Sigmoid colon (tissue), 6 donors: ENCODE measurements at regions not wholly inside any gene's neighbourhood (a gene's known extent, or its start where the extent isn't known, plus 50 kb on each side); places are given as distances from the start of the nearest gene placed in this dataset.

Experiments
- DNase-seq: peaks from one replicate; pipeline ENCODE4 v3.0.0-alpha.2; 2019
- H3K27ac ChIP-seq, 4 donors: fragments of 200-600 bp; sonication (generic); one replicate each; pipeline ENCODE4 v1.5.1; 2016 to 2019; ENCODE audit warnings: mild to moderate bottlenecking in 1 of 4
- H3K27me3 ChIP-seq, 3 donors: fragments of 200-600 bp; sonication (generic); one replicate each; pipeline ENCODE4 v1.5.1; 2019; ENCODE audit warnings: mild to moderate bottlenecking in 1 of 3
- H3K36me3 ChIP-seq, 4 donors: fragments of 200-600 bp; sonication (generic); one replicate each; pipeline ENCODE4 v1.5.1; 2016 to 2019
- H3K4me1 ChIP-seq, 4 donors: fragments of 200-600 bp; sonication (generic); one replicate each; pipeline ENCODE4 v1.5.1; 2017 to 2019
- H3K4me3 ChIP-seq, 4 donors: fragments of 200-600 bp; sonication (generic); one replicate each; pipeline ENCODE4 v1.5.1; 2017 to 2019; ENCODE audit warnings: mild to moderate bottlenecking in 2 of 4, moderate library complexity in 1 of 4
- H3K9me3 ChIP-seq, 4 donors: fragments of 200-600 bp in 3 of 4; sonication (generic) in 3 of 4; one replicate each; pipeline versions ENCODE4 v1.5.1 to v1.6.1; 2013 to 2019
- EP300 ChIP-seq, 4 donors: sonication (generic); formaldehyde crosslinking; IDR thresholded peaks; one replicate each; pipeline ENCODE4 v1.6.1; 2017; ENCODE audit warnings: antibody characterized with exemption in 4 of 4
- POLR2A ChIP-seq, 2 donors: fragments of 450-650 bp; IDR thresholded peaks; one replicate each; pipeline ENCODE4 v1.6.1; 2016; ENCODE audit warnings: antibody characterized with exemption in 2 of 2, mild to moderate bottlenecking in 2 of 2, moderate library complexity in 2 of 2
- POLR2AphosphoS5 ChIP-seq, 4 donors: sonication (generic); formaldehyde crosslinking; IDR thresholded peaks; one replicate each; pipeline ENCODE4 v1.6.1; 2017; ENCODE audit warnings: antibody characterized with exemption in 4 of 4
- WGBS, 2 donors: extraction: QIAGEN DNeasy Blood & Tissue Kit; methylation state at CpG; one replicate each; pipeline ENCODE4 v1.1.7; 2013; 5-methylcytosine and 5-hydroxymethylcytosine counted together
- intact Hi-C: fragments of 100-400 bp; cut with DNase I; formaldehyde crosslinking; loops from one replicate; pipeline ENCODE4 v1.15.1; 2023
- TF ChIP-seq, protein P1 (sequence below), 4 experiments: fragments of 450-650 bp in 3 of 4; fragments of 200-600 bp in 1 of 4; IDR thresholded peaks; one replicate each; pipeline ENCODE4 v1.5.1; 2016 to 2019; ENCODE audit warnings: antibody characterized with exemption in 4 of 4, mild to moderate bottlenecking in 3 of 4, moderate library complexity in 2 of 4
- donor health status: healthy with polysubstance abuse.
- donor health status: healthy.

DNA sequence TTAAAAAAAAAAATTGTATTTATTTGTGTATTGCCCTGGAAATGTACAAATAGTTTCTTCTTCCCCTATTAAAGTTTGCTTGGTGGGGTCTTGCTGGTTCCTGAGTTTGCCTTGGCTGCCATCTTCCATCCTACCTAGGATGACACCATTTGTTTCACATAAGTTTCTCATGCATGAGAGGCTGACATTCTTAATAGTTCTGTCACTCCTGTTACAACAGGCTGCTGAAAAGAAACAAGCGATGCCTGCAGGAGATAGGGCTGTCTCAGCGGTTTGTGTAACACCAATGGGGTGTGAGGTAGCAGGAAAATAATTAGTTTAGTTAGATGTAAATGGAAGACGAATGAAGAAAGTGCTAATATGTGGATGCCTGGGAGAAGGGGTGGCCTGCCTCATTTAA is 1000.9 kb upstream of the RBFOX1 start:
- intact Hi-C loops: no loop called here
- Histone ChIP-seq H3K27ac (no peak overlapping the region), H3K27me3 (no peaks in the 10 kb centered on the region), H3K4me3 (no peak overlapping the region), H3K9me3 (no peaks in the 10 kb centered on the region), H3K4me1 (no peaks in the 10 kb centered on the region), H3K36me3 (no peaks in the 10 kb centered on the region)
- 47 to 86% methylated on average over 3 of the region's 3 CpGs for WGBS, 2 donors
- no peak for DNase-seq
- TF ChIP-seq EP300 (IDR thresholded peaks at IDR 0.05): no peak
- TF ChIP-seq, protein P1, sequence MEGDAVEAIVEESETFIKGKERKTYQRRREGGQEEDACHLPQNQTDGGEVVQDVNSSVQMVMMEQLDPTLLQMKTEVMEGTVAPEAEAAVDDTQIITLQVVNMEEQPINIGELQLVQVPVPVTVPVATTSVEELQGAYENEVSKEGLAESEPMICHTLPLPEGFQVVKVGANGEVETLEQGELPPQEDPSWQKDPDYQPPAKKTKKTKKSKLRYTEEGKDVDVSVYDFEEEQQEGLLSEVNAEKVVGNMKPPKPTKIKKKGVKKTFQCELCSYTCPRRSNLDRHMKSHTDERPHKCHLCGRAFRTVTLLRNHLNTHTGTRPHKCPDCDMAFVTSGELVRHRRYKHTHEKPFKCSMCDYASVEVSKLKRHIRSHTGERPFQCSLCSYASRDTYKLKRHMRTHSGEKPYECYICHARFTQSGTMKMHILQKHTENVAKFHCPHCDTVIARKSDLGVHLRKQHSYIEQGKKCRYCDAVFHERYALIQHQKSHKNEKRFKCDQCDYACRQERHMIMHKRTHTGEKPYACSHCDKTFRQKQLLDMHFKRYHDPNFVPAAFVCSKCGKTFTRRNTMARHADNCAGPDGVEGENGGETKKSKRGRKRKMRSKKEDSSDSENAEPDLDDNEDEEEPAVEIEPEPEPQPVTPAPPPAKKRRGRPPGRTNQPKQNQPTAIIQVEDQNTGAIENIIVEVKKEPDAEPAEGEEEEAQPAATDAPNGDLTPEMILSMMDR (IDR thresholded peaks at IDR 0.05): no peak
- TF ChIP-seq POLR2A (IDR thresholded peaks at IDR 0.05): no peak
- no peak for TF ChIP-seq POLR2AphosphoS5 (IDR thresholded peaks at IDR 0.05)

DNA sequence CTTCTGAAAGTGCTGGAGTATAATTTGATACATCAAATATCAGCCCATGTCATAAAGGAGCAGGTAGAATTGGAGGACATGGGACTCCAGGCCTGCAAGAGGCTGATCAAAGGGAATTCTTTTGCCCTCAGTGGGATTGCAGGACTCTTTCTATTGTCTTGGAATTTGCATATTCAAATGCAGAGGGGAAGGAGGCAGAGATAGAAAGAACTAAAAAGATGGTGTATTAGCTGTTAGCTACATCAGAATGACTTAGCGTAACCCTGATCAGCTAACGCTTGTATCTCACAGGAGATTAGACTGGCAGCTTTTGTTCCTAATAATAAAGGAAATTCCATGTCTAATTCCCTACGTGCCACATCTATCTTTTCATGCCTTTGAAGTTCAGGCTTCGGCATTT is 1014.7 kb upstream of the RBFOX1 start:
- no peak for DNase-seq
- Histone ChIP-seq H3K27me3 (no peaks in the 10 kb centered on the region), H3K4me3 (no peak overlapping the region), H3K27ac (no peak overlapping the region), H3K36me3 (no peaks in the 10 kb centered on the region), H3K9me3 (no peaks in the 10 kb centered on the region), H3K4me1 (no peaks in the 10 kb centered on the region)
- no peak for TF ChIP-seq POLR2AphosphoS5 (IDR thresholded peaks at IDR 0.05)
- no peak for TF ChIP-seq POLR2A (IDR thresholded peaks at IDR 0.05)
- TF ChIP-seq, protein P1 (IDR thresholded peaks at IDR 0.05): no peak
- TF ChIP-seq EP300 (IDR thresholded peaks at IDR 0.05): no peak
- intact Hi-C loops: no loop called here
- 77 to 87% methylated on average over 4 of the region's 4 CpGs for WGBS, 2 donors

DNA sequence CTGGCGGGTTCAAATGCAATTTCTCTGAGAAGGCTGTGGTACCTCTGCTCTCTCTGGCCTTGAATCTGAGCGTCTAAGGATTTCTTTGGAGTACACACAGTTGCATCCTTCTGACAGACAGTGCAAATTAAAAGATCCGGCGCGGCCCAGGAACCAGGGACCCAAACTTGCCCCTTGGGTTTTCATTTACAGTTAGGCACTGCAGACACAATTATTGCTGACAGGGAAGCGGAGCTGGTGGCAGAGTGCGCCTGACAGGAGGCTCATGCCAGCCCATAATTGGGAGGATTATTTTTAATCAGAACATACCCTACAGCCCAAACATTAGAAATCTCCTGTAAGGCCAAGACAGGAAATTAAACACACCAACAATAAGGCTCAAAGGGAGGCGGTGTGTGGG is 1023.4 kb upstream of the RBFOX1 start:
- no peak overlapping the region for H3K27ac ChIP-seq
- no peaks in the 10 kb centered on the region for H3K9me3 ChIP-seq
- no peak for DNase-seq
- no peaks in the 10 kb centered on the region for H3K4me1 ChIP-seq
- WGBS, 2 donors: 80 to 90% methylated on average over 8 of the region's 8 CpGs
- TF ChIP-seq POLR2A (IDR thresholded peaks at IDR 0.05): no peak
- no peak for TF ChIP-seq POLR2AphosphoS5 (IDR thresholded peaks at IDR 0.05)
- TF ChIP-seq, protein P1 (IDR thresholded peaks at IDR 0.05): no peak
- TF ChIP-seq EP300 (IDR thresholded peaks at IDR 0.05): no peak
- no peaks in the 10 kb centered on the region for H3K36me3 ChIP-seq
- intact Hi-C loops: no loop called here
- H3K4me3 ChIP-seq: no peak overlapping the region
- H3K27me3 ChIP-seq: no peaks in the 10 kb centered on the region

DNA sequence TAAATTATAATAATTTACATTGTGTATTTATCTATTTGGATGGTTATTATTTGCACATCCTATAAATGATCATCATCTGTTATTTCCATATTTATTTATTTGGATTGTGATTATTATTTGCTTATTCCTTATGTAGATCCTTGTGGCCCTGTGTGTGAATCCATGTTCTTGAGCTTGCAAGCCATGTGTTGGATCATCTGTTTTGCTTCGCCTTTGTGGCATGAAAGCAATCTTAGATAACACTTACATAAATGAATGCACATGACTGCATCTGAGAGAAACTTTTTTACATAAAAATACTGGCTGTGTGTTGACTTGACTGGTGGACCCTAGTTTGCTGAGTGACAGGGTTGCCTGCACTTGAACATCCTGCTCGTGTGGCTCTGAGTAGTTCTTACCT is 1024.5 kb upstream of the RBFOX1 start:
- intact Hi-C loops: no loop called here
- no peak for TF ChIP-seq EP300 (IDR thresholded peaks at IDR 0.05)
- H3K4me1 ChIP-seq: no peaks in the 10 kb centered on the region
- H3K9me3 ChIP-seq: no peaks in the 10 kb centered on the region
- no peaks in the 10 kb centered on the region for H3K36me3 ChIP-seq
- DNase-seq: no peak
- no peak overlapping the region for H3K4me3 ChIP-seq
- 74 to 89% methylated on average over 2 of the region's 2 CpGs for WGBS, 2 donors
- H3K27ac ChIP-seq: no peak overlapping the region
- no peaks in the 10 kb centered on the region for H3K27me3 ChIP-seq

DNA sequence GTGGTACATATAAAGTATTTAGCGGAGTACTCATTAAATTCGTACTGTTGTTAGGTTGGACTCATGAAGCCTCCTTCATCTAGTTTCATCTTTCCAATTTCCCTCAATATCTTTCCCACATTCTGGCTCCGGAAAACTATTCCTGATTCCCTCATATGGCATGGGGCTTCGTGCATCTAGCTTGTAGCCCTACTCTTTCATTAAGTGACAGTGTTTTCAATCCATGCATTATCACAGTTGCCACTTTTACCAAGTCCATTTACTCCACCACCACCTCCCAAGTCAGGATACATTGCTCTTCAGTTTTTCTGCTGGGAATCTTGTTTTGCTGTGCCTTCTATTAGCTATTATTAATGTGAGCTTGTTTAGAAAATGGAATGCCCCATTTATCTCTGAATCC is 1032.1 kb upstream of the RBFOX1 start:
- Histone ChIP-seq H3K27ac (no peak overlapping the region), H3K4me3 (no peak overlapping the region), H3K36me3 (no peaks in the 10 kb centered on the region), H3K4me1 (no peaks in the 10 kb centered on the region), H3K27me3 (no peaks in the 10 kb centered on the region), H3K9me3 (no peaks in the 10 kb centered on the region)
- TF ChIP-seq POLR2AphosphoS5 (IDR thresholded peaks at IDR 0.05) (no peak), POLR2A (IDR thresholded peaks at IDR 0.05) (no peak), EP300 (IDR thresholded peaks at IDR 0.05) (no peak)
- TF ChIP-seq, protein P1 (IDR thresholded peaks at IDR 0.05): no peak
- intact Hi-C loops: no loop called here
- no peak for DNase-seq
- WGBS, 2 donors: 89 to 93% methylated on average over 4 of the region's 4 CpGs
